ENCODE measurements at regions not wholly inside any gene's neighbourhood (a gene's known extent, or its start where the extent isn't known, plus 50 kb on each side); places are given as distances from the start of the nearest gene placed in this dataset.

DNA sequence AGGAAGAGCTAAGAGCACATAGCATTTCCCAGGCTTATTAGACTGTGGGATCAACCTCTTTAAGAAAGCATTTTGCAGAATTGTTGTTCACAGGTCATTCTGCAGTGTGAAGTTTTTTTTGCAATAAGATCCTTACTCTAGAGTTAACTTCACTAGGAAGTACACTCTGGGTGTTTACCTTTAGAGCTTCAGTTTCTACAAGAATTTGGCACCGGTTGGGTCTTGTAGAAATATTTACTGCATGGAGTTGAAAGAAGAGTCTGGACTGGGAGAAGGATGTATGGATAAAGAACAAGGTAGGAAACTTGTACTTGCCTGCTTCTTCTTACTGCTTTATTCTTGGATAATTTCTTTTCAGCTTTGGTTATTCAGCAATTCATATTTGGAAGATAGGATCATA, 944.9 kb upstream of the GYPC start:
- TF ChIP-seq, protein P1, sequence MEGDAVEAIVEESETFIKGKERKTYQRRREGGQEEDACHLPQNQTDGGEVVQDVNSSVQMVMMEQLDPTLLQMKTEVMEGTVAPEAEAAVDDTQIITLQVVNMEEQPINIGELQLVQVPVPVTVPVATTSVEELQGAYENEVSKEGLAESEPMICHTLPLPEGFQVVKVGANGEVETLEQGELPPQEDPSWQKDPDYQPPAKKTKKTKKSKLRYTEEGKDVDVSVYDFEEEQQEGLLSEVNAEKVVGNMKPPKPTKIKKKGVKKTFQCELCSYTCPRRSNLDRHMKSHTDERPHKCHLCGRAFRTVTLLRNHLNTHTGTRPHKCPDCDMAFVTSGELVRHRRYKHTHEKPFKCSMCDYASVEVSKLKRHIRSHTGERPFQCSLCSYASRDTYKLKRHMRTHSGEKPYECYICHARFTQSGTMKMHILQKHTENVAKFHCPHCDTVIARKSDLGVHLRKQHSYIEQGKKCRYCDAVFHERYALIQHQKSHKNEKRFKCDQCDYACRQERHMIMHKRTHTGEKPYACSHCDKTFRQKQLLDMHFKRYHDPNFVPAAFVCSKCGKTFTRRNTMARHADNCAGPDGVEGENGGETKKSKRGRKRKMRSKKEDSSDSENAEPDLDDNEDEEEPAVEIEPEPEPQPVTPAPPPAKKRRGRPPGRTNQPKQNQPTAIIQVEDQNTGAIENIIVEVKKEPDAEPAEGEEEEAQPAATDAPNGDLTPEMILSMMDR (IDR thresholded peaks at IDR 0.05; ENCODE audit: low read depth, low read length, missing control alignments): no peak
- H3K4me3 ChIP-seq (ENCODE audit: low read depth, low read length): no peak overlapping the region
- DNase-seq (ENCODE audit: low read depth): no peak

GRCh38 chr2:125713533-125713932, 942.4 kb upstream of the GYPC start:
- no peak overlapping the region for H3K4me3 ChIP-seq (ENCODE audit: low read depth, low read length)
- no peak for DNase-seq (ENCODE audit: low read depth)
- TF ChIP-seq, protein P1 (IDR thresholded peaks at IDR 0.05; ENCODE audit: low read depth, low read length, missing control alignments): no peak

DNA sequence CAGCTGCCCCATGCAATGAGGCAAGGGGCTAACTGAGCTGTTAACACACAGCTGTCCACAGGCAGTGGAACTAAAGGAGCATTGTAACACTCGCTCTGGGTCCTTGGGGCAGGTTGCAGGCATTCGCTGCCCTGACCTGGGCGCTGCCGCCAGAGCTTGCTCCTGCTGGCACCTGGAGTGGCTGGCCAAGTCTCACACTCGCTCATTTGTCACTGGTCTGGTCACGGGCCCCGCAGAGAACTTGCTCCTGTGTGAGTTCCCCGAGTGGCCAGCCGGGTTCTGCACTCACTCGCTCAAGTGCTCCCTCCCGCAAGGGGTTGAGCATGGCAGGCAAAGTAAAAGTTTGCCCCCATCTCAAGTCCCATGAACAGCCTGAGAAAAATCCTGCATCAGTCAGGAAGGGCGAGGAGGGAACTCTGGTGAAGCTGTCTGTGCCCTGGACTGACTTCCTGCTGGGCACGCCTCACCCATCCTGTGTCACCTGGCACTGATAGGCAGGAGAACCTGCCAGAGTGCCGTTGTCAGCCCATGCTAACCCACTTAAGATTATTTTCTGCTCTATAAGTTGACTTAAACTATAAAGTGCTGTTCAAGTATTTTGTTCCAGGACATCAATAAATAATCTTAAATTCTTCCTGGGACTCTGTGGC, 934.8 kb upstream of the GYPC start:
- no peak overlapping the region for H3K4me3 ChIP-seq (ENCODE audit: low read depth, low read length)
- no peak for DNase-seq (ENCODE audit: low read depth)
- TF ChIP-seq, protein P1 (IDR thresholded peaks at IDR 0.05; ENCODE audit: low read depth, low read length, missing control alignments): no peak

- no peak for DNase-seq (ENCODE audit: low read depth)
- no peak overlapping the region for H3K4me3 ChIP-seq (ENCODE audit: low read depth, low read length)
- TF ChIP-seq, protein P1 (IDR thresholded peaks at IDR 0.05; ENCODE audit: low read depth, low read length, missing control alignments): no peak
These were observed 925.0 kb upstream of the GYPC start for GRCh38 chr2:125730921-125731320.

GRCh38 chr2:125736306-125736705, 919.7 kb upstream of the GYPC start:
- no peak for DNase-seq (ENCODE audit: low read depth)
- TF ChIP-seq, protein P1 (IDR thresholded peaks at IDR 0.05; ENCODE audit: low read depth, low read length, missing control alignments): no peak
- H3K4me3 ChIP-seq (ENCODE audit: low read depth, low read length): no peak overlapping the region

DNA sequence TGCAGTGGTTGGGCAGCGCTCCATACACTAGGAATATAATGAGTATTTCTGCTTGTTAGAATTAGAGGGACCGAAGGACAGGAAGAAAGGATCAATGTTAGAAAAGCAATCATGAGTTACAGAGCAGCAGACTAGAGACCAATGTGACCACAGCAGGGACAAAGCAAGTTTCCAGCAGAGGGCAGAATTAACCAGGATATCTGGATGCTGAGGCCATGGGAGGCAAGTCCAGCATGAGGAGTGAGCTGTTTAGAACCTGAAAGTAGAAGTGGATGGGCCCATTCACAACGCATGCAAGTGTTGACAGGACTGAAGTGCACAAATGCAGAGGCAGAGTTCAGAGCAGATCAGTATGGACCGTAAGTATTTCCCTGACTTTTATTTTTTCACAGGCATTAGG, 910.4 kb upstream of the GYPC start:
- no peak overlapping the region for H3K4me3 ChIP-seq (ENCODE audit: low read depth, low read length)
- TF ChIP-seq, protein P1 (IDR thresholded peaks at IDR 0.05; ENCODE audit: low read depth, low read length, missing control alignments): no peak
- no peak for DNase-seq (ENCODE audit: low read depth)
